VCaP (cell line): ENCODE measurements at regions not wholly inside any gene's neighbourhood (a gene's known extent, or its start where the extent isn't known, plus 50 kb on each side); places are given as distances from the start of the nearest gene placed in this dataset.
"Not testable (repeated sequence)": the region's sequence is repeated elsewhere in the genome, so short reads cannot be mapped to it uniquely, and the experiment has no call there.

Source experiments
- H3K27ac ChIP-seq: fragments of 450-650 bp; 2 replicates; pipeline ENCODE4 v1.5.1; 2017
- CTCF ChIP-seq: fragments of 450-650 bp; conservative IDR thresholded peaks from 2 replicates; pipeline ENCODE4 v1.5.1; 2017; ENCODE audit warnings: mild to moderate bottlenecking, moderate library complexity

GRCh38 chrY:20042993-20043392 lies 298.5 kb upstream of the KDM5D start:
- no peak overlapping the region for H3K27ac ChIP-seq
- TF ChIP-seq CTCF: no peak

- H3K27ac ChIP-seq: no peak overlapping the region
- no peak for TF ChIP-seq CTCF
Observed at GRCh38 chrY:20025676-20026075, 281.1 kb upstream of the KDM5D start.

- not testable (repeated sequence) for H3K27ac ChIP-seq
Observed at GRCh38 chrY:19993410-19993809, 248.9 kb upstream of the KDM5D start.

GRCh38 chrY:19973012-19973411 lies 228.5 kb upstream of the KDM5D start:
- no peak overlapping the region for H3K27ac ChIP-seq
- no peak for TF ChIP-seq CTCF

GRCh38 chrY:19947702-19948101 lies 203.2 kb upstream of the KDM5D start:
- no peak overlapping the region for H3K27ac ChIP-seq
- TF ChIP-seq CTCF: no peak

- no peak for TF ChIP-seq CTCF
- H3K27ac ChIP-seq: no peak overlapping the region
Observed at GRCh38 chrY:19899011-19899410, 154.5 kb upstream of the KDM5D start.

- TF ChIP-seq CTCF: no peak
Observed at GRCh38 chrY:19892076-19892964, 147.8 kb upstream of the KDM5D start.

GRCh38 chrY:19882145-19882544 lies 137.6 kb upstream of the KDM5D start:
- H3K27ac ChIP-seq: no peak overlapping the region
- no peak for TF ChIP-seq CTCF

More at GRCh38 chrY:19892076-19892964, 147.8 kb upstream of the KDM5D start:
- no peak overlapping the region for H3K27ac ChIP-seq
